ENCODE measurements at regions not wholly inside any gene's neighbourhood (a gene's known extent, or its start where the extent isn't known, plus 50 kb on each side); places are given as distances from the start of the nearest gene placed in this dataset.

- Histone ChIP-seq H3K4me1 (peaks cover 0 to 2% (median 0%) of the 10 kb centered on the region in 12 donors), H3K36me3 (no peaks in the 10 kb centered on the region), H3K27me3 (no peaks in the 10 kb centered on the region), H3K4me3 (no peak overlapping the region), H3K27ac (no peak overlapping the region), H3K9me3 (no peaks in the 10 kb centered on the region)
- TF ChIP-seq CTCF (IDR thresholded peaks at IDR 0.05) (no peak), POLR2A (IDR thresholded peaks at IDR 0.05) (no peak)
- WGBS, 4 donors: 93 to 98% (median 95%) methylated on average over 9 of the region's 9 CpGs
- intact Hi-C loops (cut with DNase I): no loop called here
- ATAC-seq (no peak), DNase-seq (no peak)
These were observed 104.7 kb upstream of the RREB1 start for GRCh38 chr6:7003041-7003440.

- Histone ChIP-seq H3K4me3 (no peak overlapping the region), H3K9me3 (no peaks in the 10 kb centered on the region), H3K27ac (no peak overlapping the region), H3K27me3 (no peaks in the 10 kb centered on the region), H3K36me3 (no peaks in the 10 kb centered on the region), H3K4me1 (no peaks in the 10 kb centered on the region)
- 60 to 73% (median 64%) methylated on average over 7 to 8 of the region's 8 CpGs for WGBS, 4 donors
- intact Hi-C loops (cut with DNase I): no loop called here
- TF ChIP-seq CTCF (IDR thresholded peaks at IDR 0.05) (no peak), POLR2A (IDR thresholded peaks at IDR 0.05) (no peak)
- no peak for ATAC-seq
- DNase-seq: no peak
These were observed 103.0 kb upstream of the RREB1 start for GRCh38 chr6:7004581-7005297.

DNA sequence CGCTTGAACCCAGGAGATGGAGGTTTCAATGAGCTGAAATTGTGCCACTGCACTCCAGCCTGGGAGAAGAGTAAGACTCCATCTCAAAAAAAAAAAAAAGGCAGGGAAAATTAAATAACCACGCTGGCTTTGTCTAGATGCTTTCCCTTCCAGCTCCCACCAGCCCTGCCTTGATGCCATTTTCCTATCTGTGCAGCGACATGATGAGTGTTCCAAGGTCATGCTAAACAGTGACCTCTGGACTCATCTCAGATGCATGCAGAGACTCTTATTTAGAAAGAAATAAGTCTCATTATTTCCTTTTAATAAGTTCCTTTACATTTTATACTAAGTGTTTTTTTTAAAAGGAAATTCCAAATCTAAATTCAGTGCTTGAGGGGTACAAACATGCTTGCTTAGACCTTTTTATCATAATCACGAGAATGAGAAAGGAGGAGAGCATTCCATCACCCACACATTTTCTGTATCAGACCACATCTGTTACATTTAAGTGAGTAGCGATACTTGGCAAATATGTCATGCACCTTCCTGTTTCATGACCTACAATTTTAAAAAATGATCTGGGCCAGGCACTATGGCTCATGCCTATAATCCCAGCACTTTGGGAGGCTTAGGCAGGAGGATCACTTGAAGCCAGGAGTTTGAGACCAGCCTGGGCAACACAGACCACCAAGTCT, 101.1 kb upstream of the RREB1 start:
- Histone ChIP-seq H3K27me3 (no peaks in the 10 kb centered on the region), H3K9me3 (no peaks in the 10 kb centered on the region), H3K4me1 (no peaks in the 10 kb centered on the region), H3K27ac (no peak overlapping the region), H3K4me3 (no peak overlapping the region), H3K36me3 (no peaks in the 10 kb centered on the region)
- intact Hi-C loops (cut with DNase I): no loop called here
- ATAC-seq (no peak), DNase-seq (no peak)
- TF ChIP-seq POLR2A (IDR thresholded peaks at IDR 0.05): no peak
- no peak for TF ChIP-seq CTCF (IDR thresholded peaks at IDR 0.05)
- 68 to 79% (median 78%) methylated on average over 5 of the region's 5 CpGs for WGBS, 4 donors

DNA sequence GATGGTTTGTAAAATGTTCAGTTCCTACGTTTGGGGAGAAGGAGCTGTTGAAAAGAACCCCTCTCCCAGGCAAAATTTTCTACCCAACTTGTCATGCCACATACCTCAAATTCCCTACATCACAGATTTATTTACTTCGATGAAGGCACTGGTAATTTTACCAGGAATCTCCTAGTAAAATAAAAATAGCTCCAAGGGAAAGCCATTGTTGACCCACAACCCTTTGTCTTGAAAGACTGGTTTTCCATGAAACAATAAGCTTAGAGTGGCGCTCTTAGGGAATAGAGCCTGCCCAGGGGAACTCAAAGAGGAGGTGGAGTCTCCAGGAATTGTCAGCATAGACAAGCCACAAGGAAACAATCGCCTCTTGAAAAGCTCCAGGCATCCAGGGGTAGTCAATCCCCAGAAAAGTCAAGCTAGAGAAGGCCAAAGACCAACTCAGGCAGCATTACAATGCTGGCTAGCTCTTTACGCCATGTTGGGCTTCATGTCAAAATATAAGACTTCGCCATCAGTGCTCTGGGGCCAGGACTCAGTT, 99.2 kb upstream of the RREB1 start:
- H3K27me3 ChIP-seq: no peaks in the 10 kb centered on the region
- TF ChIP-seq CTCF (IDR thresholded peaks at IDR 0.05) (no peak), POLR2A (IDR thresholded peaks at IDR 0.05) (no peak)
- no peaks in the 10 kb centered on the region for H3K4me1 ChIP-seq
- ATAC-seq (peak in 1 of 4 donors; percentile 57), DNase-seq (no peak)
- no peak overlapping the region for H3K4me3 ChIP-seq
- H3K9me3 ChIP-seq: no peaks in the 10 kb centered on the region
- intact Hi-C loops (cut with DNase I): no loop called here
- WGBS, 4 donors: 70 to 80% (median 72%) methylated on average over 6 of the region's 6 CpGs
- peak overlapping the region in 2 of 12 donors; percentile 11 to 22 for H3K27ac ChIP-seq
- no peaks in the 10 kb centered on the region for H3K36me3 ChIP-seq

All from heart left ventricle (tissue), 16 donors.